Colonic mucosa (tissue), 4 donors: ENCODE measurements at regions not wholly inside any gene's neighbourhood (a gene's known extent, or its start where the extent isn't known, plus 50 kb on each side); places are given as distances from the start of the nearest gene placed in this dataset.

Experiments
- DNase-seq: peaks from one replicate; pipeline ENCODE4 v3.0.0-alpha.2; 2020
- H3K27ac ChIP-seq: fragments of 200-600 bp; one replicate; pipeline ENCODE4 v1.8.0; 2021
- H3K27me3 ChIP-seq: fragments of 200-600 bp; one replicate; pipeline ENCODE4 v1.8.0; 2021
- H3K36me3 ChIP-seq: fragments of 200-600 bp; one replicate; pipeline ENCODE4 v1.8.0; 2021
- H3K4me1 ChIP-seq: fragments of 200-600 bp; one replicate; pipeline ENCODE4 v1.8.0; 2021; ENCODE audit warnings: mild to moderate bottlenecking
- H3K4me3 ChIP-seq: fragments of 200-600 bp; one replicate; pipeline ENCODE4 v1.8.0; 2021
- H3K9ac ChIP-seq, 2 donors: one replicate each; pipeline ENCODE4 v1.7.0; 2013; ENCODE audit warnings: control low read depth in 2 of 2, low read depth in 2 of 2, low read length in 2 of 2
- H3K9me3 ChIP-seq: fragments of 200-600 bp; one replicate; pipeline ENCODE4 v1.8.0; 2021
- intact Hi-C: fragments of 100-400 bp; cut with DNase I; formaldehyde crosslinking; loops from one replicate; pipeline ENCODE4 v1.14.1; 2022
- TF ChIP-seq, protein P1 (sequence below): fragments of 200-600 bp; IDR thresholded peaks from one replicate; pipeline ENCODE4 v1.8.0; 2022; ENCODE audit warnings: antibody characterized with exemption, mild to moderate bottlenecking
- donor health status: healthy.
- donor health status: DM: no; HTN: no; CAD: no.
- donor health status: DM: no; HTN: no; CAD: no.

DNA sequence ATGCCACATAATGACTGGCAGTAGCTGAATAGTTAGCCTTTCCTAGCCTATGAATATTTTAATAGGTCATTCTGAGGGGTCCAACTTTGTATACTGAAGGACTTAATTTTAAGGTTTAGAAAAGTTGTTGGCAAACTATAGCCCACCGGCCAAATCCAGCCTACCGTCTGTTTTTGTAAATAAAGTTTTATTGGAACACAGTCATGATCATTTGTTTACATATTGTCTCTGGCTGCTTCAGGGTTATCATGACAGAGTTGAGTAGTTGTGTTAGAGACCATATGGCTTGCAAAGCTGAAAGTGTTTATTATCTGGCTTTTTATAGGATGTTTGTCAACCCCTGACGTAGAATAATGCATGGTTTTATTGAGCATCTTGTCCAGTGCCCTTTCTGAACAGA is 73.4 kb downstream of the NTMT2 start:
- no peak for DNase-seq
- H3K4me3 ChIP-seq = no peak overlapping the region
- H3K9ac ChIP-seq = no peak overlapping the region
- no peaks in the 10 kb centered on the region for H3K36me3 ChIP-seq
- no peaks in the 10 kb centered on the region for H3K9me3 ChIP-seq
- no peaks in the 10 kb centered on the region for H3K4me1 ChIP-seq
- no peak overlapping the region for H3K27ac ChIP-seq
- TF ChIP-seq, protein P1, sequence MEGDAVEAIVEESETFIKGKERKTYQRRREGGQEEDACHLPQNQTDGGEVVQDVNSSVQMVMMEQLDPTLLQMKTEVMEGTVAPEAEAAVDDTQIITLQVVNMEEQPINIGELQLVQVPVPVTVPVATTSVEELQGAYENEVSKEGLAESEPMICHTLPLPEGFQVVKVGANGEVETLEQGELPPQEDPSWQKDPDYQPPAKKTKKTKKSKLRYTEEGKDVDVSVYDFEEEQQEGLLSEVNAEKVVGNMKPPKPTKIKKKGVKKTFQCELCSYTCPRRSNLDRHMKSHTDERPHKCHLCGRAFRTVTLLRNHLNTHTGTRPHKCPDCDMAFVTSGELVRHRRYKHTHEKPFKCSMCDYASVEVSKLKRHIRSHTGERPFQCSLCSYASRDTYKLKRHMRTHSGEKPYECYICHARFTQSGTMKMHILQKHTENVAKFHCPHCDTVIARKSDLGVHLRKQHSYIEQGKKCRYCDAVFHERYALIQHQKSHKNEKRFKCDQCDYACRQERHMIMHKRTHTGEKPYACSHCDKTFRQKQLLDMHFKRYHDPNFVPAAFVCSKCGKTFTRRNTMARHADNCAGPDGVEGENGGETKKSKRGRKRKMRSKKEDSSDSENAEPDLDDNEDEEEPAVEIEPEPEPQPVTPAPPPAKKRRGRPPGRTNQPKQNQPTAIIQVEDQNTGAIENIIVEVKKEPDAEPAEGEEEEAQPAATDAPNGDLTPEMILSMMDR = no peak
- intact Hi-C loops = no loop called here
- no peaks in the 10 kb centered on the region for H3K27me3 ChIP-seq

DNA sequence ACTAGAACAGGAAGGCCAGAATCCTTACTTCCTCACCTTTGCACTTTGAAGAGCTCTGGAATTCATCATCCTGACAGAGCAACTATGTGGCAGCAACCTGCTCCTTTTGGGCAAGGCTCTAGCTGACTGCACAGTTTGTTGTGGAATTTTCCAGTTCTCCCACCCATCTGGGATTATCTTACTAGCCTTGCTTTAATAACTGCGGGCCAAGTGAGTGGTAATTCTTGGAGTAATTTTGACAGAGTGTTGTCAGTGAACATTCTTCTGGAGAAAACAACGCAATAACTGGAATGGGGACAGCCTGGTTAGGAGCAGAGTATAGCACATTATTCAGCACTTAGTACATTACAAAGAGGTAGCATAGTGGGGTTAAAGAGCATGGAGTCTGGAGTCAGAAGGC is 75.3 kb downstream of the NTMT2 start:
- no peak overlapping the region for H3K4me3 ChIP-seq
- H3K4me1 ChIP-seq = no peaks in the 10 kb centered on the region
- no peak for DNase-seq
- no peak overlapping the region for H3K9ac ChIP-seq
- TF ChIP-seq, protein P1 = no peak
- intact Hi-C loops = no loop called here
- H3K36me3 ChIP-seq = no peaks in the 10 kb centered on the region
- no peaks in the 10 kb centered on the region for H3K9me3 ChIP-seq
- H3K27ac ChIP-seq = no peak overlapping the region
- H3K27me3 ChIP-seq = no peaks in the 10 kb centered on the region

DNA sequence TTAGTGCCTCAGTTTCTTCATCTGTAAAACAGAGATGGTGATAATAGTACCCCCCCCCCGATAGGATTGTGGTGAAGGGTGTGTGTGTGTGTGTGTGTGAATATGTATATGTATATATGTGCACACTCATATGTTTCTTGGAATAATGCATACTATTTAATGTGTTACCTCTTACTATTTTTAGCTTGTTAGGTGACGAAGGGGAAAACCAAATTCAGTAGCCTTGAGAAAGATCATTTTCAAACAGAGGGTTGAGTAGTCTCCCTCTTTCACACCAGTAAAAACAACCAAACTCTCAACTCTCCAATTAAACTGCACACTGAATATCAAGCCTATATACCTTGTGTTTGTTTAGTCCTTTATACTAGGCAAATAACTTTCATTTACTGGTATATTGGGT is 75.7 kb downstream of the NTMT2 start:
- H3K4me3 ChIP-seq = no peak overlapping the region
- no peak overlapping the region for H3K9ac ChIP-seq
- intact Hi-C loops = no loop called here
- no peak overlapping the region for H3K27ac ChIP-seq
- H3K27me3 ChIP-seq = no peaks in the 10 kb centered on the region
- no peaks in the 10 kb centered on the region for H3K9me3 ChIP-seq
- DNase-seq = no peak
- TF ChIP-seq, protein P1 = no peak
- H3K36me3 ChIP-seq = no peaks in the 10 kb centered on the region
- H3K4me1 ChIP-seq = no peaks in the 10 kb centered on the region

DNA sequence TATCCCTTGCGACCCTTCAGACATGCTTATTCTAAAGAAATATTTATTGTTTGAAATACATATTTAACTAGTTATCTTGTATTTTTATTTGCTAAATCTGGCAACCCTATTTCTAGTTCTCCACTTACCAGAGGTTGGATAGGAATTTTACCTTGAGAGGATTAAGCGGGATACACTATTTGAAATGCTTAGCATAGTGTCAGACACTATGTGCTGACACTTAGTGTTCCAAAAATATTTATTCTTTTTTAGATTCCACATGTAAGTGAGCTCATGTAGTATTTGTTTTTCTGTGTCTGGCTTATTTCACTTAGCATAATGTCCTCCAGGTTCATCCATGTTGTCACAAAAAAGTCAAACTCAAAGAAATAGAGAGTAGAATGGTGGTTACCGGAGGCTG is 78.7 kb downstream of the NTMT2 start:
- Histone ChIP-seq H3K9ac (no peak overlapping the region), H3K27ac (no peak overlapping the region), H3K4me1 (no peaks in the 10 kb centered on the region), H3K27me3 (no peaks in the 10 kb centered on the region), H3K4me3 (no peak overlapping the region), H3K9me3 (no peaks in the 10 kb centered on the region), H3K36me3 (no peaks in the 10 kb centered on the region)
- intact Hi-C loops = no loop called here
- TF ChIP-seq, protein P1 = no peak
- DNase-seq = no peak

DNA sequence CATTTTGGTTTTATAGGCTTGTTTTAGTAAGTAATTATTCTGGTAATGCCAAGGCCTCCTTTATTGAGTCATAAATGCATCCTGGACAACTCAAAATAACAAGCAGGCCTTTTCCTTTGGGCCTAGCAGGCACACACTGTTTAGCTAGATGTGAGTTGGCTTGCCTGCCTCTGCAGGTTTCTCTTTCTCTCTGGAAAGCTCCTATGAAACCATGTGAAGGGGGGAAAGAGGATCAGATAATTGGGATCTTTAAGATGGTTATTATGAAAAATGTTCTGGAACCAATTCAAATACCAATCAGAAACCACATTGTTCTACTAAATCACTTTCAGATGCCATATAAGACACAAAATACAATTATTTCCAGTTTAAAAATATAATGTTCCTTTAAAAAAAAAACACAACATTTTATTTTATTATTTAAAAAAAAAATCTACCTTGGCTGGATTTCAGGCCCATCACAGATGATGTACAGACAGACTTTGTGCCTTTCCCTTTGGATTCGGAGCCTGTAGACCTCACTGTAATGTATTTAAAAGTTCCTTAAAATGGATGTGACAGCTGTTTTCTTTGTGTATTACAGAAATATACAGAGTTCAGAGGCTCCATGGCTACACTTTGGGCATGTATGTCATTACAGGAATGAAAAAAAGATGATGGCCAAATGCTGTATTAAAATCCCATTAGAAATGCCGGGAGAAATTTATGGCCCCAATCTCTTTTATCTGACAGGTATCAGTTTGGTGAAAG is 80.2 kb downstream of the NTMT2 start:
- no peak overlapping the region for H3K27ac ChIP-seq
- DNase-seq = no peak
- no peaks in the 10 kb centered on the region for H3K27me3 ChIP-seq
- no peaks in the 10 kb centered on the region for H3K9me3 ChIP-seq
- H3K9ac ChIP-seq = no peak overlapping the region
- intact Hi-C loops = no loop called here
- no peaks in the 10 kb centered on the region for H3K4me1 ChIP-seq
- no peak overlapping the region for H3K4me3 ChIP-seq
- TF ChIP-seq, protein P1 = no peak
- no peaks in the 10 kb centered on the region for H3K36me3 ChIP-seq
